ENCODE measurements at regions not wholly inside any gene's neighbourhood (a gene's known extent, or its start where the extent isn't known, plus 50 kb on each side); places are given as distances from the start of the nearest gene placed in this dataset.

- DNase-seq (ENCODE audit: low spot score): no peak
Measured at GRCh38 chrX:78493180-78493579, 165.8 kb upstream of the CYSLTR1 start.

GRCh38 chrX:78476701-78477100, 149.3 kb upstream of the CYSLTR1 start:
- DNase-seq (ENCODE audit: low spot score): no peak

- DNase-seq (ENCODE audit: low spot score): no peak
Measured at GRCh38 chrX:78456909-78457308, 129.5 kb upstream of the CYSLTR1 start.

GRCh38 chrX:78455901-78456300, 128.5 kb upstream of the CYSLTR1 start:
- no peak for DNase-seq (ENCODE audit: low spot score)

- no peak for DNase-seq (ENCODE audit: low spot score)
Measured at GRCh38 chrX:78452356-78452755, 124.9 kb upstream of the CYSLTR1 start.

- DNase-seq (ENCODE audit: low spot score): no peak
Measured at GRCh38 chrX:78437621-78438020, 110.2 kb upstream of the CYSLTR1 start.

- no peak for DNase-seq (ENCODE audit: low spot score)
Measured at GRCh38 chrX:78429172-78429571, 101.8 kb upstream of the CYSLTR1 start.

GRCh38 chrX:78388663-78389062, 61.3 kb upstream of the CYSLTR1 start:
- no peak for DNase-seq (ENCODE audit: low spot score)

- no peak for DNase-seq (ENCODE audit: low spot score)
Measured at GRCh38 chrX:78387364-78387763, 60.0 kb upstream of the CYSLTR1 start.

- DNase-seq (ENCODE audit: low spot score): no peak
Measured at GRCh38 chrX:78384486-78384885, 57.1 kb upstream of the CYSLTR1 start.

- DNase-seq (ENCODE audit: low spot score): no peak
Measured at GRCh38 chrX:78383594-78383993, 56.2 kb upstream of the CYSLTR1 start.

GRCh38 chrX:78378476-78379115, 51.2 kb upstream of the CYSLTR1 start:
- peak; percentile 0 for DNase-seq (ENCODE audit: low spot score)

Data from CD4-positive, alpha-beta T cell treated with Interleukin-15 for 4 hours (primary cell).